DOHH2 (cell line): ENCODE measurements at regions not wholly inside any gene's neighbourhood (a gene's known extent, or its start where the extent isn't known, plus 50 kb on each side); places are given as distances from the start of the nearest gene placed in this dataset.

Experiments
- H3F3A ChIP-seq: fragments of 200-600 bp; sonication (generic), shearing (Covaris generic); 2 replicates; pipeline ENCODE4 v1.6.0; 2016; ENCODE audit warnings: antibody characterized with exemption, mild to moderate bottlenecking; ENCODE audit not compliant: control insufficient read depth, insufficient read depth
- H3K27ac ChIP-seq: fragments of 200-600 bp; sonication (generic); 2 replicates; pipeline ENCODE4 v1.5.1; 2014; ENCODE audit warnings: low read depth, mild to moderate bottlenecking, low read length, moderate library complexity
- H3K27me3 ChIP-seq: fragments of 200-600 bp; sonication (generic); 2 replicates; pipeline ENCODE4 v1.6.1; 2014; ENCODE audit warnings: mild to moderate bottlenecking, low read length, mixed read lengths; ENCODE audit not compliant: control insufficient read depth
- H3K36me3 ChIP-seq: fragments of 200-600 bp; sonication (generic); 2 replicates; pipeline ENCODE4 v1.6.1; 2014; ENCODE audit warnings: mild to moderate bottlenecking, low read length, moderate library complexity, mixed read lengths; ENCODE audit not compliant: control insufficient read depth
- H3K4me1 ChIP-seq: fragments of 200-600 bp; sonication (generic); 2 replicates; pipeline ENCODE4 v1.6.1; 2014; ENCODE audit warnings: mild to moderate bottlenecking, low read length, mixed read lengths; ENCODE audit not compliant: control insufficient read depth
- H3K4me2 ChIP-seq: fragments of 200-600 bp; sonication (generic); 2 replicates; pipeline ENCODE4 v1.6.0; 2014; ENCODE audit warnings: mild to moderate bottlenecking, low read length, moderate library complexity
- H3K4me3 ChIP-seq: fragments of 200-600 bp; sonication (generic); 2 replicates; pipeline ENCODE4 v1.5.1; 2014; ENCODE audit warnings: mild to moderate bottlenecking, low read length, mixed read lengths
- H3K79me2 ChIP-seq: fragments of 200-600 bp; sonication (generic); 2 replicates; pipeline ENCODE4 v1.6.1; 2014; ENCODE audit warnings: mild to moderate bottlenecking, low read length, mixed read lengths; ENCODE audit not compliant: control insufficient read depth
- H3K9me2 ChIP-seq: fragments of 200-600 bp; sonication (generic); replicated peaks from 2 replicates; pipeline ENCODE4 v1.6.1; 2014; ENCODE audit warnings: mild to moderate bottlenecking, low read length, mixed read lengths; ENCODE audit not compliant: control insufficient read depth
- H3K9me3 ChIP-seq: fragments of 200-600 bp; sonication (generic); 2 replicates; pipeline ENCODE4 v1.6.1; 2014; ENCODE audit warnings: antibody characterized with exemption, low read length, mixed read lengths; ENCODE audit not compliant: control insufficient read depth, insufficient read depth
- H4K20me1 ChIP-seq: fragments of 200-600 bp; sonication (generic); 2 replicates; pipeline ENCODE4 v1.6.0; 2014; ENCODE audit warnings: low read depth, mild to moderate bottlenecking, antibody characterized with exemption, low read length, moderate library complexity; ENCODE audit not compliant: control insufficient read depth, insufficient read depth
- CTCF ChIP-seq: fragments of 200-600 bp; sonication (generic); IDR thresholded peaks from one replicate; pipeline ENCODE4 v1.5.1; 2014; ENCODE audit warnings: antibody characterized with exemption, mild to moderate bottlenecking, low read depth, low read length; ENCODE audit not compliant: poor library complexity, severe bottlenecking
- EZH2phosphoT487 ChIP-seq: fragments of 200-600 bp; sonication (generic); IDR thresholded peaks from 2 replicates; pipeline ENCODE4 v1.6.1; 2017; ENCODE audit warnings: borderline replicate concordance, mild to moderate bottlenecking, antibody characterized with exemption, low read length, moderate library complexity, mixed read lengths

- Histone ChIP-seq H3K4me3 (no peak overlapping the region), H3K9me3 (no peaks in the 10 kb centered on the region; the same call in 1 of the 2 replicates)
These were observed 301.1 kb upstream of the CDH4 start for GRCh38 chr20:60950974-60951373.

GRCh38 chr20:60952861-60953260, 299.2 kb upstream of the CDH4 start:
- Histone ChIP-seq H3K27ac (no peak overlapping the region), H3K4me3 (no peak overlapping the region), H3K27me3 (no peaks in the 10 kb centered on the region), H3K4me1 (no peaks in the 10 kb centered on the region), H3K9me2 (no peaks in the 10 kb centered on the region), H3F3A (no peaks in the 10 kb centered on the region), H3K79me2 (no peaks in the 10 kb centered on the region), H3K9me3 (no peaks in the 10 kb centered on the region; the same call in 1 of the 2 replicates), H3K36me3 (no peaks in the 10 kb centered on the region), H3K4me2 (no peak overlapping the region), H4K20me1 (no peaks in the 10 kb centered on the region)
- no peak for TF ChIP-seq EZH2phosphoT487
- no peak for TF ChIP-seq CTCF

More at GRCh38 chr20:60950974-60951373, 301.1 kb upstream of the CDH4 start:
- H3K27me3 ChIP-seq: no peaks in the 10 kb centered on the region
- no peaks in the 10 kb centered on the region for H3K36me3 ChIP-seq
- H3K4me2 ChIP-seq: no peak overlapping the region
- no peaks in the 10 kb centered on the region for H3K79me2 ChIP-seq
- H4K20me1 ChIP-seq: no peaks in the 10 kb centered on the region
- no peak overlapping the region for H3K27ac ChIP-seq
- H3F3A ChIP-seq: no peaks in the 10 kb centered on the region
- no peaks in the 10 kb centered on the region for H3K9me2 ChIP-seq
- H3K4me1 ChIP-seq: no peaks in the 10 kb centered on the region
- TF ChIP-seq CTCF (no peak), EZH2phosphoT487 (no peak)

GRCh38 chr20:60953321-60953720, 298.7 kb upstream of the CDH4 start:
- no peaks in the 10 kb centered on the region for H3K9me3 ChIP-seq
- no peak overlapping the region for H3K4me3 ChIP-seq
- H3F3A ChIP-seq: no peaks in the 10 kb centered on the region
- TF ChIP-seq EZH2phosphoT487 (no peak), CTCF (no peak)
- no peaks in the 10 kb centered on the region for H3K36me3 ChIP-seq
- H3K27ac ChIP-seq: no peak overlapping the region
- H3K9me2 ChIP-seq: no peaks in the 10 kb centered on the region
- no peaks in the 10 kb centered on the region for H3K27me3 ChIP-seq
- H3K79me2 ChIP-seq: no peaks in the 10 kb centered on the region
- H3K4me1 ChIP-seq: no peaks in the 10 kb centered on the region
- H3K4me2 ChIP-seq: no peak overlapping the region
- no peaks in the 10 kb centered on the region for H4K20me1 ChIP-seq
